OCI-LY7 (cell line): ENCODE measurements at regions not wholly inside any gene's neighbourhood (a gene's known extent, or its start where the extent isn't known, plus 50 kb on each side); places are given as distances from the start of the nearest gene placed in this dataset.

Source experiments
- EZH2phosphoT487 ChIP-seq: fragments of 200-600 bp; sonication (generic); IDR thresholded peaks from 2 replicates; pipeline ENCODE4 v1.6.1; 2018; ENCODE audit warnings: low read depth, borderline replicate concordance, mild to moderate bottlenecking, mixed run types, antibody characterized with exemption, low read length, moderate library complexity, mixed read lengths
- TF ChIP-seq, protein P1 (sequence below): fragments of 200-600 bp; sonication (generic); conservative IDR thresholded peaks from 2 replicates; pipeline ENCODE4 v1.5.1; 2014; ENCODE audit warnings: mild to moderate bottlenecking, antibody characterized with exemption, low read length, moderate library complexity, mixed read lengths

DNA sequence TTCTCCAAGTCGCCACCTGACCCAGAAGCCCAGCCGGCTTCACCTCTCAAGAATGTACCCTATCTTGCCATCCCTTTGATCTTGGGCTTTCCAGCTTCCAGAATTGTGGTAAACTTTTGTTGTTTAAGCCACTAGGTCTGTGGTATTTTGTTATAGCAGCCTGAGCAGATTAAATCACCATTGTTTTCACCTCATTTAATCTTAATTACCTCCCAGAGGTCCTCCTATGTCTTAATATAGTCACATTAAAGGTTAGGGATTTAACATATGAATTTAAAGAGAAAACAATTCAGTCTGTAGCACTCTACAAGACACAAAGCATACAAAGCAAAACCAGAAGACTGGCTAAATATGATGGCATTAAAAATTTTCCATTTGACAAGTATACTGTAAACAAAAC is 123.4 kb upstream of the CADM2 start:
- TF ChIP-seq, protein P1, sequence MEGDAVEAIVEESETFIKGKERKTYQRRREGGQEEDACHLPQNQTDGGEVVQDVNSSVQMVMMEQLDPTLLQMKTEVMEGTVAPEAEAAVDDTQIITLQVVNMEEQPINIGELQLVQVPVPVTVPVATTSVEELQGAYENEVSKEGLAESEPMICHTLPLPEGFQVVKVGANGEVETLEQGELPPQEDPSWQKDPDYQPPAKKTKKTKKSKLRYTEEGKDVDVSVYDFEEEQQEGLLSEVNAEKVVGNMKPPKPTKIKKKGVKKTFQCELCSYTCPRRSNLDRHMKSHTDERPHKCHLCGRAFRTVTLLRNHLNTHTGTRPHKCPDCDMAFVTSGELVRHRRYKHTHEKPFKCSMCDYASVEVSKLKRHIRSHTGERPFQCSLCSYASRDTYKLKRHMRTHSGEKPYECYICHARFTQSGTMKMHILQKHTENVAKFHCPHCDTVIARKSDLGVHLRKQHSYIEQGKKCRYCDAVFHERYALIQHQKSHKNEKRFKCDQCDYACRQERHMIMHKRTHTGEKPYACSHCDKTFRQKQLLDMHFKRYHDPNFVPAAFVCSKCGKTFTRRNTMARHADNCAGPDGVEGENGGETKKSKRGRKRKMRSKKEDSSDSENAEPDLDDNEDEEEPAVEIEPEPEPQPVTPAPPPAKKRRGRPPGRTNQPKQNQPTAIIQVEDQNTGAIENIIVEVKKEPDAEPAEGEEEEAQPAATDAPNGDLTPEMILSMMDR: no peak
- no peak for TF ChIP-seq EZH2phosphoT487
